Peyer's patch (tissue), 4 donors: ENCODE measurements at regions not wholly inside any gene's neighbourhood (a gene's known extent, or its start where the extent isn't known, plus 50 kb on each side); places are given as distances from the start of the nearest gene placed in this dataset.
A peak's percentile ranks its signal among the peaks of the same experiment; 100 is the strongest.

Experiments used
- DNase-seq, 3 donors: peaks; one replicate each; pipeline ENCODE4 v3.0.0-alpha.2; 2017 to 2019
- H3K27ac ChIP-seq, 4 donors: fragments of 200-600 bp; sonication (generic); one replicate each; pipeline ENCODE4 v1.5.1; 2016 to 2019
- H3K27me3 ChIP-seq, 2 donors: fragments of 200-600 bp; sonication (generic); one replicate each; pipeline ENCODE4 v1.5.1; 2019
- H3K36me3 ChIP-seq, 3 donors: fragments of 200-600 bp; sonication (generic); one replicate each; pipeline ENCODE4 v1.5.1; 2016 to 2019
- H3K4me1 ChIP-seq, 4 donors: fragments of 200-600 bp; sonication (generic); one replicate each; pipeline ENCODE4 v1.5.1; 2016 to 2019
- H3K4me3 ChIP-seq, 4 donors: fragments of 200-600 bp; sonication (generic); 1 replicate in 3 of 4; 2 replicates in 1 of 4; pipeline ENCODE4 v1.5.1; 2016 to 2019; ENCODE audit warnings: mild to moderate bottlenecking in 1 of 4
- H3K9me3 ChIP-seq, 4 donors: fragments of 200-600 bp; sonication (generic); one replicate each; pipeline ENCODE4 v1.5.1; 2016 to 2019; ENCODE audit warnings: mild to moderate bottlenecking in 1 of 4
- CTCF ChIP-seq, 6 experiments: fragments of 450-650 bp in 4 of 6; fragments of 200-600 bp in 2 of 6; sonication (generic) in 1 of 6; IDR thresholded peaks; one replicate each; pipeline ENCODE4 v1.5.1; 2017 to 2019; ENCODE audit warnings: antibody characterized with exemption in 6 of 6, mild to moderate bottlenecking in 3 of 6, moderate library complexity in 1 of 6
- POLR2A ChIP-seq, 2 donors: fragments of 450-650 bp; IDR thresholded peaks; one replicate each; pipeline ENCODE4 v1.5.1; 2017; ENCODE audit warnings: antibody characterized with exemption in 2 of 2, mild to moderate bottlenecking in 2 of 2, moderate library complexity in 2 of 2

- no peak overlapping the region for H3K4me3 ChIP-seq
- DNase-seq: no peak
- no peaks in the 10 kb centered on the region for H3K27me3 ChIP-seq
- H3K9me3 ChIP-seq: no peaks in the 10 kb centered on the region
- H3K4me1 ChIP-seq: no peaks in the 10 kb centered on the region
- TF ChIP-seq POLR2A (IDR thresholded peaks at IDR 0.05) (no peak), CTCF (IDR thresholded peaks at IDR 0.05) (no peak)
- H3K36me3 ChIP-seq: no peaks in the 10 kb centered on the region
- H3K27ac ChIP-seq: no peak overlapping the region
Observed at GRCh38 chr1:219507437-219507836, 105.5 kb downstream of the ZC3H11B start.

DNA sequence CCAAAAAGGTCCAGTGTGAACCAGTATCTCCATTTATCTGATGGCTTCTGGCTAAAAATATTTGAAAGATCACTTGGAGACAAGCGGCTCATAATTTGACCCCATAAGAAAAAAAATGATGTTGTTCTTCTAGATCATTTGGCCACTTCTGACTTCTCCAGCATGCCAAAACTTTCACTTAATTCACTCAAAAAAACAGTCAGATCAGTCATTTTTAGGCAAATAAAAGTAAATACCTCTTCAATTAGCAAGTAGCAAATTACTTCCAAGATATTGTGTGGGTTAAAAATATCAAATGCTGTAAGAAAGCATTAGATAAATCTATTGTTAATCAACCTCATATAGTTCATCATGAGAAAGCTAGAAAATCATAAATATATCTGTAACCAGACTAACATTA, 106.0 kb downstream of the ZC3H11B start:
- TF ChIP-seq CTCF (IDR thresholded peaks at IDR 0.05) (no peak), POLR2A (IDR thresholded peaks at IDR 0.05) (no peak)
- peak overlapping the region in 1 of 4 donors; percentile 9 for H3K27ac ChIP-seq
- no peaks in the 10 kb centered on the region for H3K4me1 ChIP-seq
- DNase-seq: no peak
- no peaks in the 10 kb centered on the region for H3K9me3 ChIP-seq
- H3K4me3 ChIP-seq: no peak overlapping the region
- H3K36me3 ChIP-seq: no peaks in the 10 kb centered on the region
- no peaks in the 10 kb centered on the region for H3K27me3 ChIP-seq

GRCh38 chr1:219506473-219506899, 106.4 kb downstream of the ZC3H11B start:
- Histone ChIP-seq H3K27me3 (no peaks in the 10 kb centered on the region), H3K27ac (peak overlapping the region in 1 of 4 donors; percentile 25), H3K36me3 (no peaks in the 10 kb centered on the region), H3K9me3 (no peaks in the 10 kb centered on the region), H3K4me1 (no peaks in the 10 kb centered on the region), H3K4me3 (no peak overlapping the region)
- no peak for DNase-seq
- TF ChIP-seq CTCF (IDR thresholded peaks at IDR 0.05) (no peak), POLR2A (IDR thresholded peaks at IDR 0.05) (no peak)

DNA sequence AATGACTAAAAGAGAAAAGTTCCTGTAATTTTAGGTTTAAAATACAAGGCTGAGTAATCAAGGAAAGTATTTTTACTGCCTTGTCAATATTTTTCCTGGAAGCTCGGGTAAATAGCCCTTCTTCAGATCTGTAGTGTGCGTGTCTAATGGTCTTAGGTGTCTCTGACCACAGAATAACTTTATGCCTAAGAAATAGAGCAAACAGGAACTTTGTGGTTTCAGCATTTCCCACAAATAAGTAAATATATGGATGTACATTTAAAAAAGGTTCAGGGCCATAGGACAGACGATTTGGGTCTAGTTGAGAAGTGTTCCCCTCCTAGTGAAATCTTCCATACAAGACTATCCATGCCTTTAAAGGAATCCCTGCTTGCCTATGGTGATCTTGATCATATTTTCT, 107.0 kb downstream of the ZC3H11B start:
- DNase-seq: no peak
- Histone ChIP-seq H3K27me3 (no peaks in the 10 kb centered on the region), H3K27ac (no peak overlapping the region), H3K9me3 (no peaks in the 10 kb centered on the region), H3K36me3 (no peaks in the 10 kb centered on the region), H3K4me3 (no peak overlapping the region), H3K4me1 (no peaks in the 10 kb centered on the region)
- TF ChIP-seq CTCF (IDR thresholded peaks at IDR 0.05): no peak
- no peak for TF ChIP-seq POLR2A (IDR thresholded peaks at IDR 0.05)

DNA sequence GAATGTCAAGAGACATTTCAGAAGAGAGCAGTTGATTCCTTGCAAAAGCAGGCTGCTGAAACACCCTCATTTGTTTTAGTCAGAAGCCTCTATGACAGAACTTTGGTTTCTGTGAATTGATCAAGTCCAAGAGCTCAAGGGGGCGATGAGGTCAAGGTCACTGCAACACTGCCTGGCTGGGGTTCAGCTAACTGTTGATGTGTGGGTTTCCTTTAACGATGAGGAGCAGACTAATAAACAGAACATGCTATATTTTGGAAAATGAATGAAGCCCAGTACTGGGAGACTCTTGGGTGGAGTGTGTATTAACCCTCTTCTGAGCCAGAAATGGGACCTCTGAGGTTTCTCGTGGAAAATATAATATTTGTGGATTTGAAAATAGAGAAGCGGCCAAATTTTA, 109.3 kb downstream of the ZC3H11B start:
- TF ChIP-seq POLR2A (IDR thresholded peaks at IDR 0.05) (no peak), CTCF (IDR thresholded peaks at IDR 0.05) (no peak)
- Histone ChIP-seq H3K4me3 (no peak overlapping the region), H3K9me3 (no peaks in the 10 kb centered on the region), H3K27ac (no peak overlapping the region), H3K36me3 (no peaks in the 10 kb centered on the region), H3K27me3 (no peaks in the 10 kb centered on the region), H3K4me1 (no peaks in the 10 kb centered on the region)
- no peak for DNase-seq

GRCh38 chr1:219500327-219500897, 112.5 kb downstream of the ZC3H11B start:
- no peak for DNase-seq
- H3K36me3 ChIP-seq: no peaks in the 10 kb centered on the region
- H3K9me3 ChIP-seq: no peaks in the 10 kb centered on the region
- H3K4me3 ChIP-seq: no peak overlapping the region
- H3K27me3 ChIP-seq: no peaks in the 10 kb centered on the region
- TF ChIP-seq POLR2A (IDR thresholded peaks at IDR 0.05): no peak
- TF ChIP-seq CTCF (IDR thresholded peaks at IDR 0.05): no peak
- no peaks in the 10 kb centered on the region for H3K4me1 ChIP-seq
- no peak overlapping the region for H3K27ac ChIP-seq
